Activated T-helper 1 cell treated with anti-CD3 and anti-CD28 coated beads, Interleukin-12 subunit alpha, Interleukin-12 subunit beta, Interleukin-2, Interleukin-4 antibody, amounts not matched to agents 30 ng/mL and 10 ng/mL and 1 ng/mL, durations not matched to agents 14 hours and 24 hours and 36 hours (primary cell): ENCODE measurements at regions not wholly inside any gene's neighbourhood (a gene's known extent, or its start where the extent isn't known, plus 50 kb on each side); places are given as distances from the start of the nearest gene placed in this dataset.

Experiments used
- DNase-seq: peaks from one replicate; pipeline ENCODE4 v3.0.0; 2021; ENCODE audit warnings: low spot score
- H3K27ac Mint-ChIP-seq: one replicate; pipeline ENCODE4 v1.8.0; 2021; ENCODE audit warnings: mild to moderate bottlenecking, mixed read lengths
- H3K27me3 Mint-ChIP-seq: one replicate; pipeline ENCODE4 v1.8.0; 2022; ENCODE audit warnings: mild to moderate bottlenecking, moderate library complexity, mixed read lengths; ENCODE audit not compliant: insufficient read depth
- H3K36me3 Mint-ChIP-seq: one replicate; pipeline ENCODE4 v1.8.0; 2021; ENCODE audit warnings: low read depth, mixed read lengths
- H3K4me1 Mint-ChIP-seq: one replicate; pipeline ENCODE4 v1.8.0; 2021; ENCODE audit warnings: low read depth, mixed read lengths
- H3K4me3 Mint-ChIP-seq: one replicate; pipeline ENCODE4 v1.8.0; 2021; ENCODE audit warnings: mild to moderate bottlenecking, moderate library complexity, mixed read lengths
- H3K9me3 Mint-ChIP-seq: one replicate; pipeline ENCODE4 v1.8.0; 2021; ENCODE audit warnings: mixed read lengths
- intact Hi-C: fragments of 100-400 bp; cut with micrococcal nuclease; formaldehyde crosslinking; loops from one replicate; pipeline ENCODE4 v1.15.1; 2024

GRCh38 chr5:54362434-54362833, 52.1 kb upstream of the ARL15 start:
- Mint-ChIP-seq H3K9me3 (no peaks in the 10 kb centered on the region), H3K36me3 (no peaks in the 10 kb centered on the region), H3K27ac (no peak overlapping the region), H3K4me3 (no peak overlapping the region), H3K4me1 (no peaks in the 10 kb centered on the region), H3K27me3 (peaks cover 3% of the 10 kb centered on the region)
- intact Hi-C loops: no loop called here
- no peak for DNase-seq

GRCh38 chr5:54361691-54362411, 51.5 kb upstream of the ARL15 start:
- Mint-ChIP-seq H3K4me1 (no peaks in the 10 kb centered on the region), H3K36me3 (no peaks in the 10 kb centered on the region), H3K27me3 (peaks cover 3% of the 10 kb centered on the region), H3K27ac (no peak overlapping the region), H3K4me3 (no peak overlapping the region), H3K9me3 (no peaks in the 10 kb centered on the region)
- no peak for DNase-seq
- intact Hi-C loops: no loop called here

GRCh38 chr5:54360925-54361662, 50.7 kb upstream of the ARL15 start:
- intact Hi-C loops: no loop called here
- DNase-seq: no peak
- Mint-ChIP-seq H3K36me3 (no peaks in the 10 kb centered on the region), H3K27me3 (peaks cover 3% of the 10 kb centered on the region), H3K9me3 (no peaks in the 10 kb centered on the region), H3K4me1 (no peaks in the 10 kb centered on the region), H3K4me3 (no peak overlapping the region), H3K27ac (no peak overlapping the region)
